ENCODE measurements at regions not wholly inside any gene's neighbourhood (a gene's known extent, or its start where the extent isn't known, plus 50 kb on each side); places are given as distances from the start of the nearest gene placed in this dataset.
"Not testable (repeated sequence)": the region's sequence is repeated elsewhere in the genome, so short reads cannot be mapped to it uniquely, and the experiment has no call there.

DNA sequence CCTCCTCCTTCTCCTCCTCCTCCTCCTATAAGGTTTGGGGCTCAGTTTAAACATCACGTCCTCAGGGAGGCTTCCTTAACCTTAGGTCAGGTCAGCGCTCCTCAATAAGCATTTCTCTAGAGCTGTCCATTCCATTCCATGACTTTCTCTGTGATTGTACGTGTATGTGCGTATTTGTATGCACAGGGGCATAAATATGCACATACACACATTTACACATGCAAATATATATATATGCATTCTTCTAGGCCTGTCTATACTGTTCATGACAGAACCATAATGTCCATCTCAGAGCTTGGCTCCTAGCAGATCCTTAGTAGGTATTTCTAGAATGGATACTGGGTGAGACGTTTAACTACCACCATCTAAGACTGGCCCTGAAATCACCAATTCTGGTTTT lies 258.6 kb downstream of the STIM2 start:
- no peak for DNase-seq (ENCODE audit: insufficient read length, low spot score)
- TF ChIP-seq, protein P1, sequence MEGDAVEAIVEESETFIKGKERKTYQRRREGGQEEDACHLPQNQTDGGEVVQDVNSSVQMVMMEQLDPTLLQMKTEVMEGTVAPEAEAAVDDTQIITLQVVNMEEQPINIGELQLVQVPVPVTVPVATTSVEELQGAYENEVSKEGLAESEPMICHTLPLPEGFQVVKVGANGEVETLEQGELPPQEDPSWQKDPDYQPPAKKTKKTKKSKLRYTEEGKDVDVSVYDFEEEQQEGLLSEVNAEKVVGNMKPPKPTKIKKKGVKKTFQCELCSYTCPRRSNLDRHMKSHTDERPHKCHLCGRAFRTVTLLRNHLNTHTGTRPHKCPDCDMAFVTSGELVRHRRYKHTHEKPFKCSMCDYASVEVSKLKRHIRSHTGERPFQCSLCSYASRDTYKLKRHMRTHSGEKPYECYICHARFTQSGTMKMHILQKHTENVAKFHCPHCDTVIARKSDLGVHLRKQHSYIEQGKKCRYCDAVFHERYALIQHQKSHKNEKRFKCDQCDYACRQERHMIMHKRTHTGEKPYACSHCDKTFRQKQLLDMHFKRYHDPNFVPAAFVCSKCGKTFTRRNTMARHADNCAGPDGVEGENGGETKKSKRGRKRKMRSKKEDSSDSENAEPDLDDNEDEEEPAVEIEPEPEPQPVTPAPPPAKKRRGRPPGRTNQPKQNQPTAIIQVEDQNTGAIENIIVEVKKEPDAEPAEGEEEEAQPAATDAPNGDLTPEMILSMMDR (IDR thresholded peaks at IDR 0.05; ENCODE audit: insufficient read depth, missing control alignments) = no peak
- no peak for FAIRE-seq

DNA sequence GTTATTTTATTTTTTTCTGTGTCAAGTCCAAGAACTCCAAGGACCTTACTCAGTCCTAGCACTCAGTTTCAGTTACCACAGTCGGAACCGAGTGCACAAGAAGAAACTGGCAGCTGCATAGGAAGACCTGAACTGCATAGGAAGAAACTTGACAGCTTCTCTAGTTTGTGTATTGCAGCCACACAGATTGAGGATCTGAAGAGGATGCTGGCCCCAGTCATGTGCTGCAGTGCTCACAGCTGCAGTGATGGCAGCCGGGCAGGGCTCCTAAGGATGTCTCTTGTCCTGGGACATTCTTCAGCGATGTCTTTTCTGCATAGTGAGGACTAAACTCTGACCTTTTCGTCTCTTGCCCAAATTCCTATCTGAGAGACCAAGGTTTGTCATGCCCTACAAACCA lies 261.2 kb downstream of the STIM2 start:
- no peak for DNase-seq (ENCODE audit: insufficient read length, low spot score)
- no peak for FAIRE-seq

DNA sequence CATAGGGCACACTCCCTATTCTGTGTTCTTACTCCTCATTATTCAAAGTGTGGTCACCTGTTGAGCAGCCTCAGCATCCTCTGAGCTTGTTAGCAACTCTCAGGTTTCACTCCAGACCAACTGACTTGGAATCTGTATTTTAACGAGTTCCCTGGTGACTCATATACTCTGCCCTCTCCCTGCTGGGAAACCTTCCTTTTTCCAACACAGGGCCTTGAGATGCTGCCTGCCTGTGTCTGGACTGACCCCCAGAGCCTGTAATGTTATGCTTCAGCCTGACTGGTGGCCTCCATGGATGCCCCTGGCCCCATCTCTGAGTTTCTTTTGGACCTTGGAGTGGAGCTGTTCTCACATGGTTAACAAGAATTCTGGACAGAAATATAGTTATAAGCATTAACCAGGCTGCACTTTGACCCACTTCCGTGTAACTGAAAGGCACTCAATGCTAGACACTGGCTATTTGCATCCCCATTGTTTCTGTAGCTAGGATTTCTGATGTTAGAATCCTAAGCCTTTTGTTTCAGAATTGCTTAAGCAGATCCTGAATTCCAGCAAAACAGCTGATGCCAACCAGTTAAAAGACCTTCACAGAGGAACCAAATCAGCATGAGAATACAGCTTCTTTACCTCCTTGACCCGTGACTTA lies 262.6 kb downstream of the STIM2 start:
- TF ChIP-seq, protein P1 (IDR thresholded peaks at IDR 0.05; ENCODE audit: insufficient read depth, missing control alignments) = no peak
- FAIRE-seq = no peak
- DNase-seq (ENCODE audit: insufficient read length, low spot score) = no peak

More for the DNA sequence above, 261.2 kb downstream of the STIM2 start:
- TF ChIP-seq, protein P1 (IDR thresholded peaks at IDR 0.05; ENCODE audit: insufficient read depth, missing control alignments) = no peak

DNA sequence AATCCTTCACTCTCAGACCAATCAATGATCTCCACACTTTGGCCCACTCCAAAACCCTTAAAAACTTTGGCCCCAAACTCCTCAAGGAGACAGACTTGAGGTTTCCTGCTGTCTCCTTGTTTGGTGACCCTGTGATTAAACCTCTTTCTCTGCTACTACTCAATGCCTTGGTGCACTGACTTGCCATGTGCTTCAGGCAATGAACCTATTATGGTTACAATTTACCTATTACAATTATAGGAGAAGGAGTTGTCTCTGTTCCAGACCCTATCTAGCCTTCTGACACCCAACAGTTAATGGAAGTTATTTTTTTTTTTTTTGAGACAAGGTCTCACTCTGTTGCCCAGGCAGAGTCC lies 263.1 kb downstream of the STIM2 start:
- TF ChIP-seq, protein P1 (IDR thresholded peaks at IDR 0.05; ENCODE audit: insufficient read depth, missing control alignments) = no peak
- DNase-seq (ENCODE audit: insufficient read length, low spot score) = no peak
- no peak for FAIRE-seq

DNA sequence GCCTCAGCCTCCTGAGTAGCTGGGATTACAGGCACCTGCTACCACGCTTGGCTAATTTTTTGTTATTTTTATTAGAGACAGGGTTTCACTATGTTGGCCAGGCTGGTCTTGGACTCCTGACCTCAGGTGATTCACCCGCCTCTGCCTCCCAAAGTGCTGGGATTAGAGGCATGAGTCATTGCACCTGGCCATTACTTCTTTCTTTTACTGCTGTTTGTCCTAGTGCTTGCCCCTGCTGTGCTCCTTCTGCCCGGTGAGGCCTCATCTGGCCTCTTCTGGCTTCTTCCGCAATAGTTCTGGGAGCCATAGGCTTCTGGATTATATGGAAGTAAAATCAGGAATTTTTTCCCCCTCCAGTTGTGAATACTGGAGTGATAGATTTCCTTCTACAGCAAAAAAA lies 266.3 kb downstream of the STIM2 start:
- DNase-seq (ENCODE audit: insufficient read length, low spot score); FAIRE-seq: not testable (repeated sequence)

DNA sequence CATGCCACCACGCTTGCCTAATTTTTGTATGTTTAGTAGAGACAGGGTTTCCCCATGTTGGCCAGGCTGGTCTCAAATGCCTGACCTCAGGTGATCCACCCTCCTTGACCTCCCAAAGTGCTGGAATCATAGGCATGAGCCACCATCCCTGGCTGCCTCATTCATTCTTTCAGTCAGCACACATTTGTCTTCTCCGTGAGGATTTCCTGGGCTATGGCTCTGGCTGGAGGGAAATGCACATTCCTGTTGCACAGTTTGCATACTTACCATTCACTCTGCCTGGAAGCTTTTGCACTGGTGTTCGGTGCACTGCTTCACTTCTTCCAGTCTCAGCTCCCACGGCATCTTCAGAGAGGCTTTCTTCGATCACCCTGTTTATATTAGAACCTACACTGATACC lies 267.8 kb downstream of the STIM2 start:
- TF ChIP-seq, protein P1 (IDR thresholded peaks at IDR 0.05; ENCODE audit: insufficient read depth, missing control alignments) = no peak
- FAIRE-seq (no peak), DNase-seq (ENCODE audit: insufficient read length, low spot score) (no peak)

DNA sequence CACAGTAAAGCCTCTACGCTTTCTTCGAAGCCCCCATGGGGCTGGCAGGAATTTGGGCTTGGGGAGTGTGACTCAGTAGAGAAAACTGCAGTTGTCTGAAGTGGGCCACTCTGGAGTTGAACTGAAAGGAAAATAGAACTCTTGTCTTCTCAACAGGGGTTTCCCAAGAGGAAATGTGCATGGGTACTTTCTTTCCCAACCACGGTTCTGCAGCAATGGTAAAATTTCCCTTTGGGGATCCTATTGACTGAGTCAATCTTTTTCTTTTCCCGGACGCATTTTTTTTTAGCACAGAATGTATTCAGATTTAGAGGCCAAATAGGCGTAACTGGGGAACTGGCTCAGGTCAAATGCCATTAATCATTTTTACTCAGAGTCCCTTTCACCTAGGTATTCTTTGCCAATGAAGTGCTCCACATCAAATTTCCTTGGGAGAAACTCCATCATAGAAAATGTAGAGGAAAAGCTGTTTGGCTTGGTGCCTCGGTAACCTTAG lies 269.3 kb downstream of the STIM2 start:
- TF ChIP-seq, protein P1 (IDR thresholded peaks at IDR 0.05; ENCODE audit: insufficient read depth, missing control alignments) = no peak
- FAIRE-seq (no peak), DNase-seq (ENCODE audit: insufficient read length, low spot score) (no peak)

DNA sequence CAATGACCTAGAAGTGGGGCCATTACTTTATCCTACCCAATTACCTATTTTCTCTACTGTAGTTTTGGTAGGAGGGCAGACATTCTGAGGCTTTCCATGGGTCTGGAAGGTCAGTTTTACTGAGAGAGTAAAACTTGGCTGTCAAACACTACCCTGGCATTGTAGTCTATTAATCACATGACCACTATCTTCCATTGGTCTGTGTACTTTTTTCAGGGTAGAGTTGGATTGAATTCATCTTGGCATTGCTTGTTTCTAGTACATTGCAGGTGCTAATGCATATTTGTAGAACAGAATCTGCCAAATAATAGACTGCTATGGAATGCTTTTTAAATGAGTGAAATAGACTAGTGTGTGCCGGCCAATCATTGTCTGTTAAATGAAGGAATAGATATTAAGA lies 271.9 kb downstream of the STIM2 start:
- no peak for FAIRE-seq
- no peak for DNase-seq (ENCODE audit: insufficient read length, low spot score)
- TF ChIP-seq, protein P1 (IDR thresholded peaks at IDR 0.05; ENCODE audit: insufficient read depth, missing control alignments) = no peak
